SHP77 (cell line): ENCODE measurements at regions not wholly inside any gene's neighbourhood (a gene's known extent, or its start where the extent isn't known, plus 50 kb on each side); places are given as distances from the start of the nearest gene placed in this dataset.

ENCODE experiments used
- DNase-seq, 2 experiments: peaks; one replicate each; lab custom pipeline; 2025; lab: John Stamatoyannopoulos, UW

DNA sequence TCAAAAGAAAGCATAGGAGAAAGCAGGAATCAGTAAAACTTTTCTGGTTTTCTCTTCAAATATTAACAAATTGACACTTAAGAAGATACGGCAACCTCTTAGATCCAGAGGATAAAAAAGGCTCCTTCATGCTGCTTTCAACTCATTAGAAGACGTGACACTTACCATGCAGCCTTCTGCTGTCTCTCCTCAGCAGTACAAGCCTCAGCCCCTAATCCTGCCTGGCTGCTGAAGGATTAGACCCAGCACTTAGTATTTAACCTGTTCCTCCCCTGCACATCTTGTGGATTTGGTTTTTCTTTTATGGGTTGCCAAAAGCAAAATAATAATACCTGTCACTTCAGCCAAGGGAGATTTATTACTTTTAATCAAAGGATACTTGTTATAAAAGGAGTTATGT is 108.4 kb downstream of the LYZL1 start:
- no peak for DNase-seq

DNA sequence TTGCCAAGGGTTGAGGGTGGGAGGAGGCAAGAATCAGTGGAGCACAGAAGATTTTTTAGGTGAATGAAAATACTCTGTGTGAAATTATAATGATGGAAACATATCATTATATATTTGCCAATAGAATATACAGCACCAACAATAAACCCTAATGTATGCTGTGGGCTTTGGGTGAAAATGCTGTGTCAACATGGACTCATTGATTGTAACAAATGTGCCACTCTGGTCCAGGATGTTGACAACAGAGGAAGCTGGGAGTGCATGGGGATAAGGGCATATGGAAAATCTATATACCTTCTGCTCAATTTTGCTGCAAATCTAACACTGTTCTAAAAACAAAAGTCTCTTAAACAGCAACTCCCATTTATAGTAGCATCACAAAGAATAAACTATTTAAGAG is 114.3 kb downstream of the LYZL1 start:
- no peak for DNase-seq

DNA sequence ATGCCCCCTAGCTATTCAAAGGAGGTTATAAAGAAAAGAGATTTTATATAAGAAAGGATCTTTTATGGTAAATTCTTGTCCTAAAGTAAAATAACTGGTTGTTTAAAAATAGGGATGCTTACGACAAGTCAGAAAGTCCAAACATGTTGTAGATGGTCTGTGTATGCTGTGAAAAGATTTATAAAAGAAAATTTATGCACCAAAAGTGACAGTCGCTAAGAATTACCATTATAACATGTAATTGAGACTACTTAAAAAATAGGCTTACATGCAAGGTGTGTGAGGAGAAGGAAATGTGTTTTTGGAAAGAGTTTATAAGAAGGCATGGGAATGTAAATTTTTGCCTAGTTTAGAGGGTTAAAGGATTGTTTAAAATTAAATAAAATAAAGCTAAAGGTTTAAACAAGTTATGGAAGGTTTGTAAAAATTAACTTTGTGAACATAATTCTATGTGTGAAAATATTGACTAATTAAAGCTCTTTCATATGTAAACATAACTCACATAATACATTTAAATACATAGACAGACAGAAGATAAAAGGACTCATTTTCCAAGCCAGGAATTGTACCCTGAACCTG is 118.5 kb downstream of the LYZL1 start:
- no peak for DNase-seq
